ENCODE measurements at regions not wholly inside any gene's neighbourhood (a gene's known extent, or its start where the extent isn't known, plus 50 kb on each side); places are given as distances from the start of the nearest gene placed in this dataset.

DNA sequence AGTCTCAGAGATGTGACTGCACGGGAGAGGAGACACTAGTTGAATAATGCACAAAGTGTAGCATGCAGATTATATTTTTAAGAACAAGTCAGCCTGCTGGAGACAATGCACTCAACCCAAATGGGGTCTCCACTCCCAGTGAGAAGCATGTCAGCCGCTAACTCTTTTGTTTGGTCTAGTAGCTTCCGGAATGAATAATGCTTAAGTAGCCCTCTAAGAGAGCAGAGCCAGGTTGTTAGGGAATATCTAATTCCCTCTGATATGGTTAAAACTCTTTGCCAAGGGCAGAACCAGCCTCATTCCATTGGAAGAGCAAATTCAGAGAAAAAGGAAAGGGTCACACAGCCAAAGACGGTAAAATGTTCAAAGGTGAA lies 80.4 kb downstream of the DAD1 start (continued):
- TF ChIP-seq EP300 (IDR thresholded peaks at IDR 0.05; ENCODE audit: borderline replicate concordance in 1 of 2, low read depth in 2 of 2, low read length in 2 of 2) = no peak
- TF ChIP-seq, protein P1, sequence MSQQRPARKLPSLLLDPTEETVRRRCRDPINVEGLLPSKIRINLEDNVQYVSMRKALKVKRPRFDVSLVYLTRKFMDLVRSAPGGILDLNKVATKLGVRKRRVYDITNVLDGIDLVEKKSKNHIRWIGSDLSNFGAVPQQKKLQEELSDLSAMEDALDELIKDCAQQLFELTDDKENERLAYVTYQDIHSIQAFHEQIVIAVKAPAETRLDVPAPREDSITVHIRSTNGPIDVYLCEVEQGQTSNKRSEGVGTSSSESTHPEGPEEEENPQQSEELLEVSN (IDR thresholded peaks at IDR 0.05) = no peak
- TF ChIP-seq FOSL1 (IDR thresholded peaks at IDR 0.05; ENCODE audit: insufficient read depth, low read depth, low read length) = no peak
- no peak for TF ChIP-seq RXRA (IDR thresholded peaks at IDR 0.05; ENCODE audit: insufficient read depth, low read depth, low read length)
- no peak for TF ChIP-seq EGR1 (IDR thresholded peaks at IDR 0.05; ENCODE audit: borderline replicate concordance, low read depth, low read length)
